ENCODE measurements at regions not wholly inside any gene's neighbourhood (a gene's known extent, or its start where the extent isn't known, plus 50 kb on each side); places are given as distances from the start of the nearest gene placed in this dataset.

- no peak for DNase-seq
Measured at GRCh38 chr18:67282796-67283195, 233.7 kb downstream of the DSEL start.

GRCh38 chr18:67281746-67282145 lies 234.8 kb downstream of the DSEL start:
- no peak for DNase-seq

- DNase-seq, result no peak
Measured at GRCh38 chr18:67280486-67281242, 235.9 kb downstream of the DSEL start.

GRCh38 chr18:67279988-67280387 lies 236.5 kb downstream of the DSEL start:
- DNase-seq, result no peak

GRCh38 chr18:67278984-67279383 lies 237.5 kb downstream of the DSEL start:
- DNase-seq, result no peak

- DNase-seq, result no peak
Measured at GRCh38 chr18:67276638-67277037, 239.9 kb downstream of the DSEL start.

- DNase-seq, result no peak
Measured at GRCh38 chr18:67273288-67273687, 243.2 kb downstream of the DSEL start.

- no peak for DNase-seq
Measured at GRCh38 chr18:67269206-67269605, 247.3 kb downstream of the DSEL start.

- no peak for DNase-seq
Measured at GRCh38 chr18:67268530-67268929, 248.0 kb downstream of the DSEL start.

GRCh38 chr18:67266246-67267237 lies 250.0 kb downstream of the DSEL start:
- DNase-seq, result no peak

- DNase-seq, result no peak
Measured at GRCh38 chr18:67265464-67266245, 250.9 kb downstream of the DSEL start.

GRCh38 chr18:67261931-67262552 lies 254.5 kb downstream of the DSEL start:
- DNase-seq, result no peak

- DNase-seq, result no peak
Measured at GRCh38 chr18:67260841-67261240, 255.7 kb downstream of the DSEL start.

GRCh38 chr18:67250776-67251424 lies 265.6 kb downstream of the DSEL start:
- DNase-seq, result no peak

GRCh38 chr18:67243799-67244587 lies 272.5 kb downstream of the DSEL start:
- no peak for DNase-seq

- no peak for DNase-seq
Measured at GRCh38 chr18:67242001-67242400, 274.5 kb downstream of the DSEL start.

- no peak for DNase-seq
Measured at GRCh38 chr18:67241299-67241698, 275.2 kb downstream of the DSEL start.

GRCh38 chr18:67239826-67240225 lies 276.7 kb downstream of the DSEL start:
- DNase-seq, result no peak

GRCh38 chr18:67232991-67233390 lies 283.5 kb downstream of the DSEL start:
- no peak for DNase-seq

- DNase-seq, result no peak
Measured at GRCh38 chr18:67232406-67232805, 284.1 kb downstream of the DSEL start.

GRCh38 chr18:67222887-67223286 lies 293.6 kb downstream of the DSEL start:
- DNase-seq, result no peak
